Esophagus (tissue), 2 donors: ENCODE measurements at regions not wholly inside any gene's neighbourhood (a gene's known extent, or its start where the extent isn't known, plus 50 kb on each side); places are given as distances from the start of the nearest gene placed in this dataset.
"Not testable (repeated sequence)": the region's sequence is repeated elsewhere in the genome, so short reads cannot be mapped to it uniquely, and the experiment has no call there.

Source experiments
- H3K27ac ChIP-seq, 2 donors: one replicate each; pipeline ENCODE4 v1.5.1; 2013; ENCODE audit warnings: low read depth in 2 of 2, mild to moderate bottlenecking in 2 of 2, inconsistent platforms in 1 of 2, low read length in 1 of 2, moderate library complexity in 1 of 2
- H3K27me3 ChIP-seq, 2 donors: one replicate each; pipeline ENCODE4 v1.6.1; 2013; ENCODE audit warnings: low read length in 2 of 2, control low read depth in 1 of 2, mild to moderate bottlenecking in 1 of 2; ENCODE audit not compliant: insufficient read depth in 2 of 2, control insufficient read depth in 1 of 2
- H3K36me3 ChIP-seq, 2 donors: one replicate each; pipeline ENCODE4 v1.6.1; 2013; ENCODE audit warnings: low read length in 1 of 2; ENCODE audit not compliant: control insufficient read depth in 2 of 2, insufficient read depth in 2 of 2
- H3K4me1 ChIP-seq, 2 donors: one replicate each; pipeline ENCODE4 v1.6.1; 2013; ENCODE audit warnings: low read length in 1 of 2; ENCODE audit not compliant: control insufficient read depth in 2 of 2, insufficient read depth in 2 of 2
- H3K4me3 ChIP-seq, 2 donors: one replicate each; pipeline ENCODE4 v1.5.1; 2013; ENCODE audit warnings: low read length in 2 of 2, mild to moderate bottlenecking in 2 of 2, low read depth in 1 of 2, moderate library complexity in 1 of 2
- H3K9me3 ChIP-seq, 2 donors: one replicate each; pipeline ENCODE4 v1.6.1; 2013; ENCODE audit warnings: mild to moderate bottlenecking in 2 of 2, low read depth in 1 of 2, low read length in 1 of 2, moderate library complexity in 1 of 2; ENCODE audit not compliant: control insufficient read depth in 2 of 2, insufficient read depth in 1 of 2
- WGBS, 2 donors: extraction: QIAGEN DNeasy Blood & Tissue Kit; methylation state at CpG; one replicate each; pipeline ENCODE4 v1.1.7; 2013; 5-methylcytosine and 5-hydroxymethylcytosine counted together
- donor health status: healthy with polysubstance abuse.
- donor health status: Bipolar disorder and iron deficiency.

DNA sequence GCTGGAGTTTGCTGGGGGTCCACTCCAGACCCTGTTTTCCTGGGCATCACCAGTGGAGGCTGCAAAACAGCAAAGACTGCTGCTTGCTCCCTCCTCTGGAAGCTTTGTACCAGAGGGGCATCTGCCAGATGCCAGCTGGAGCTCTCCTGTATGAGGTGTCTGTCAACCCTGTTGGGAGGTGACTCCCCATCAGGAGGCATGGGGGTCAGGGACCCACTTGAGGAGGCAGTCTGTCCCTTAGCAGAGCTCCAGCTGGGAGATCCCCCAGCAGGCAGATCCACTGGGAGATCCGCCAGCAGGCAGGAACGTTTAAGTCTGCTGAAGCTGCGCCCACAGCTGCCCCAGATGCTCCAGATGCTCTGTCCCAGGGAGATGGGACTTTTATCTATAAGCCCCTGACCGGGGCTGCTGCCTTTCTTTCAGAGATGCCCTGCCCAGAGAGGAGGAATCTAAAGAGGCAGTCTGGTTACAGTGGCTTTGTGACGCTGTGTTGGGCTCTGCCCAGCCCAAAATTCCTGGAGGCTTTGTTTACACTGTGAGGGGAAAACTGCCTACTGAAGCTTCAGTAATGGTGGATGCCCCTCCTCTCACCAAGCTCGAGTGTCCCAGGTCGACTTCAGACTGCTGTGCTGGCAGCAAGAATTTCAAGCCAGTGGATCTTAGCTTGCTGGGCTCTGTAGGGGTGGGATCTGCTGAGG, 260.5 kb upstream of the SLC8A1 start:
- 37 to 42% methylated on average over 7 of the region's 7 CpGs for WGBS, 2 donors
- not testable (repeated sequence) for H3K27ac ChIP-seq, H3K36me3 ChIP-seq, H3K4me1 ChIP-seq, H3K9me3 ChIP-seq, H3K4me3 ChIP-seq, H3K27me3 ChIP-seq

DNA sequence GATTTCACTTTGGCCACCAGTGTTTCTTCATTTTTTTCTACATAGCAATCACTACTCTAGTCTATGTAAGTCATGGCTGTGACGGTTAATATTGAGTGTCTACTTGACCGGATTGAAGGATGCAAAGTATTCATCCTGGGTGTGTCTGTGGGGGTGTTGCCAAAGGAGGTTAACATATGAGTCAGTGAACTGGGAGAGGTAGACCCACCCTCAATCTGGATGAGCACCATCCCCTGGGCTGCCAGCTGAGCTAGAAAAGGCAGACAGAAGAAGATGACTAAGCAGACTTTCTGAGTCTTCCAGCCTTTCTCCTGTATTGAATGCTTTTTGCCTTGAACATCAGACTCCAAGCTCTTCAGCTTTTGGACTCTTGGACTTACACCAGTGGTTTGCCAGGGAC, 265.0 kb upstream of the SLC8A1 start:
- H3K4me1 ChIP-seq: no peaks in the 10 kb centered on the region
- no peak overlapping the region for H3K4me3 ChIP-seq
- H3K27me3 ChIP-seq: no peaks in the 10 kb centered on the region
- H3K9me3 ChIP-seq: peaks cover 0 to 2% of the 10 kb centered on the region in 2 donors
- WGBS, 2 donors: 52 to 66% methylated on average over 2 of the region's 2 CpGs
- no peak overlapping the region for H3K27ac ChIP-seq
- H3K36me3 ChIP-seq: no peaks in the 10 kb centered on the region

DNA sequence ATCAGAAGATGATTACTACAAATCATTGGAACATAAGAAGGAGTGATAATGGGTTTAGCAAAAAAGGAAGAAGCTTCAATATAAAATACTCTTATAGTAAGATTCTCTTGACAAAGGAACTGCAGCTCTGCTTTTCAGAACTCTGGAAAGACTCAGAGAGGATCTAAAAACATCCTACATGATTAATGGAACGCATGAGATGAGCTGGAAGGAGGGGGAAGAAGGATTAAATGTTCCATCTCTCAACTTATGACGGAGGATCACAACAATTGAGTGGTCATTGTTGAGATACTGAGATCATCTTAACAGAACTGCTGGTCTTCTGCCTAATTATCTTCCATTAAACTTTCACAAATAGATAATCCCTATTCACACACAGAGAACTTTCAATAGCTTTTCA, 267.5 kb upstream of the SLC8A1 start:
- Histone ChIP-seq H3K9me3 (no peaks in the 10 kb centered on the region), H3K27me3 (no peaks in the 10 kb centered on the region), H3K4me1 (no peaks in the 10 kb centered on the region), H3K36me3 (no peaks in the 10 kb centered on the region), H3K4me3 (no peak overlapping the region), H3K27ac (no peak overlapping the region)
- 29 to 31% methylated on average over 2 of the region's 2 CpGs for WGBS, 2 donors

DNA sequence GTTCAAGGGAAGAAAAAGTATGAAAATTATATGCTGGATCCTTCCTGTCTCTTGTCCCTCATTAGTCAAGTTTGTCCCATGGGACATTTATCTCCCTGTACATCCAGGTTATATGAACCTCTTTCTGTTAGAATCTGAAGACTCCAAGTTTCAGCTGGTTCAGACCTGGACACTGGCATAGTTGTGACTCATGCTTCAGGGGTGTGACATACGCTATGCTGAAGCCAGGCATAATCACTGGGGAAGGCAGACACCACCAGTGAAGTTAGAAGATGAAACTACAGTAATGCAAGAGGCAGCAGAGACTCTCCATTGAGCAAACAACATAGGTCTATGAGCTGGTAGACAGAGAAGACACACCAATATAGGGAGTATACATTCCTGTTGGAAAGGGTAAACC, 269.7 kb upstream of the SLC8A1 start:
- Histone ChIP-seq H3K36me3 (no peaks in the 10 kb centered on the region), H3K27ac (no peak overlapping the region), H3K4me3 (no peak overlapping the region), H3K9me3 (no peaks in the 10 kb centered on the region), H3K27me3 (no peaks in the 10 kb centered on the region), H3K4me1 (no peaks in the 10 kb centered on the region)
- WGBS, 2 donors: 55 to 60% methylated on average over 1 of the region's 1 CpG

DNA sequence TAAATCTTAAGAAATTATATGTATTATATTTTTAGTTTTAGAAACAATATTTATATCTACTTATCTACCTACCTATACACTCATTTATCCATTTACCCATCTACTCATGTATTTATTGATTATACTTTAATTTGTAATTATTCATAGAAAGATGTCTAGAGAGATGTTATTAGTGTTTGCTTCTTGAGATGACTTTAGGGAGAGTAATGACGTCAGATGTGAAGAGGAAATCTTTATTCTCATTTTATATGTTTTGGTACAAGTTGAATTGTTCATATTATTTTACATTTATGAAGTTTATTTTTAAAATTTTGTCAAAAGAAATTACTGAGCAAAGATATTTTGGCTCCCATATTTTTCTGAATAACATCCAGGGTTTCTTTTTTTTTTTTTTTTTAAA, 271.3 kb upstream of the SLC8A1 start:
- Histone ChIP-seq H3K36me3 (no peaks in the 10 kb centered on the region), H3K4me3 (no peak overlapping the region), H3K27ac (no peak overlapping the region), H3K4me1 (no peaks in the 10 kb centered on the region), H3K27me3 (no peaks in the 10 kb centered on the region), H3K9me3 (no peaks in the 10 kb centered on the region)
- WGBS, 2 donors: 0 to 14% methylated on average over 1 of the region's 1 CpG

DNA sequence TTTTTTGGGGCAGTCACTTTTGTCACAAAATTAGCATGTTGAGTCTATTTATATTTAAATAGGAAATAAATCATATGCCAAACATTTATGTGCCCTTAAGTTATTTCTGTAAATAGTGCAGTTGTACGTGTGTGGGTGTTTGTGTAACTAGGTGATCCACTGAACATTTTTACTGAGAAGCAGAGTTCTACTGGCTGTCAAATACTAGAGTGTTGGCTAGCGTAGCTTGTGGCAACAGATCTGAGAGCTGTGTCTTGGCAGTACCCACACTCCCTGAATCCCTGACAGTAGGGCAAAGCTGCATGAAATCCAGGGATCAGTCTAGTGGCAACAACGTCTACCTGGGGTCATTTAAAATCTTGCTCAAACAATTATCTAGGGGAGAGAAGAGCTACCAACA, 273.1 kb upstream of the SLC8A1 start:
- Histone ChIP-seq H3K27me3 (no peaks in the 10 kb centered on the region), H3K27ac (no peak overlapping the region), H3K9me3 (no peaks in the 10 kb centered on the region), H3K4me1 (no peaks in the 10 kb centered on the region), H3K36me3 (no peaks in the 10 kb centered on the region), H3K4me3 (no peak overlapping the region)
- WGBS, 2 donors: 41% methylated on average over 3 of the region's 3 CpGs

DNA sequence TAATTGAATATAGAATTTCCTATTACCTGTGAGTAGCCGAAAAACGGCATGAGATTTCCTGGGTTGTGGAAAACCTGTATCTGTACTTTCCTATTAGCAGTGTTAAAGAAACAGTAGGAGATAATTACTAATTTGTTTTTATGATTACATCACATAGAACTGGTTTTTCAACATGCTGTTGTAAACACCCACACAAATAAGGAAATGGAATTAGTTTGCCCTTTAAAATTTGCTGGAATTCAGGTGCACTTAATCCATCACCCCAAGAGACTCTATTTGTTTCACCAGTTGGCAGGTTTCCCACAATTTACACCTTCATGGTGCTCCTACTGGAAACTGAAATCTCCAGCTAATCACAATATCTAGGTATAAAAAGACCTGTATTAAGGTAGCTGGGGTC, 274.1 kb upstream of the SLC8A1 start:
- no peak overlapping the region for H3K27ac ChIP-seq
- H3K36me3 ChIP-seq: no peaks in the 10 kb centered on the region
- H3K4me1 ChIP-seq: no peaks in the 10 kb centered on the region
- H3K4me3 ChIP-seq: no peak overlapping the region
- H3K9me3 ChIP-seq: no peaks in the 10 kb centered on the region
- 62% methylated on average over 2 of the region's 2 CpGs for WGBS, 2 donors
- H3K27me3 ChIP-seq: no peaks in the 10 kb centered on the region

DNA sequence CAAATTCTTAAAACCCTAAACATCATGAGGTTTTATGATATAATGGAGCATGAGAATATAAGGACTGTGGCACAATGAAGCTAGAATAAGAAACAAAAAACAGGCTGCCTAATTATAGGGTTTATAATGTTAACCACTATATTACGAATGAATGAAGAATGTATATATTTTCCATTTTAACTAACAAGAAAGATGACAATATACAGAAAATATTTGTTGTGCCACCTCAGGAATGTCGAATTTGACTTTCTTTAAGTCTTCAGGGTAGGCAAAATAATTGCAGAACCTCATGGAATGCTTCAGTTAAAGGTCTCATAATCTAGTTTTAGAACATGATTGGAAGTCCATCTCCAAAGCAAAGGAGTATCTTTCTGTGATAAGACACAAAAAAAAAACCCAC, 282.9 kb upstream of the SLC8A1 start:
- Histone ChIP-seq H3K36me3 (no peaks in the 10 kb centered on the region), H3K4me1 (no peaks in the 10 kb centered on the region), H3K27ac (no peak overlapping the region), H3K9me3 (no peaks in the 10 kb centered on the region), H3K27me3 (no peaks in the 10 kb centered on the region), H3K4me3 (no peak overlapping the region)
- WGBS, 2 donors: 74 to 75% methylated on average over 2 of the region's 2 CpGs

DNA sequence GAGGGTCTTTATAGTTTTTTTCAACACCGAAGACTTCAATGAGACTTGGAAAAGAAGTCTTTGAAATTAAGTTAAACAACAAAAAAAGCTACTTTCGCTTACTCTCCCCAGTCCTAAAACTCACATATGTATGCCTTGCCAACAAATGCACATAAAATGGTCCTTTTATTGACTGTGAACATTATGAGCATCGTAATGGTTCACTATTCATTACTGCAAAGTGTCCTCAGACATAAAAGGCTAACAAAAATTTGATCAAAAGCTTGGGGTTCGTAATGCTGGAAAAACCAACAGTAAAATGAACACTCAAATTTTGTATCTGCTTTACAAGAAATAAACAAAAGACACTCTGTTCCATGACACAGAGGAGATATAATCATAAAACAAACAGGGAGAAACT, 285.3 kb upstream of the SLC8A1 start:
- no peaks in the 10 kb centered on the region for H3K4me1 ChIP-seq
- H3K36me3 ChIP-seq: no peaks in the 10 kb centered on the region
- WGBS, 2 donors: 80 to 83% methylated on average over 4 of the region's 4 CpGs
- H3K27ac ChIP-seq: no peak overlapping the region
- no peaks in the 10 kb centered on the region for H3K9me3 ChIP-seq
- no peak overlapping the region for H3K4me3 ChIP-seq
- no peaks in the 10 kb centered on the region for H3K27me3 ChIP-seq

DNA sequence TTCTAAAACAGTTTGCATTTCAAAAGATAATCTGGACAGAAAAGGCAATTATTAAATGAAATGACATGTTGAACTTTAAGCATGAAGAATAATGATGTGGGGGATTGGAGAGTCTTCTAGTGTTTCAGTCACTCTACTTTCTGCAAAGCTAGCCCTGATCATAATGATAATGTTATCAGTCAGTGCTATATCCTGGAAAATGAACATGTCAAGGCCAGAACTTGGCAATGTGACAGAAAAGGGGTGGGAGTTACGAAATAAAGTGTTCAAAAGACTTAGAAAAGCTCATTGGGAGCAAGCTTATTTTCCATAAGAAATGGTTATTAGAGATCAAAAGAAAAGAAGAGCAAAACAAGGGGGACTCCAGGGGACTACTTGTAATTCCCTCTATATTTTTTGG, 288.5 kb upstream of the SLC8A1 start:
- H3K27ac ChIP-seq: no peak overlapping the region
- H3K27me3 ChIP-seq: no peaks in the 10 kb centered on the region
- no peaks in the 10 kb centered on the region for H3K4me1 ChIP-seq
- H3K9me3 ChIP-seq: no peaks in the 10 kb centered on the region
- WGBS, 2 donors: 57 to 58% methylated on average over 1 of the region's 1 CpG
- no peak overlapping the region for H3K4me3 ChIP-seq
- H3K36me3 ChIP-seq: no peaks in the 10 kb centered on the region
